Fibroblast of the aortic adventitia (primary cell): ENCODE measurements at regions not wholly inside any gene's neighbourhood (a gene's known extent, or its start where the extent isn't known, plus 50 kb on each side); places are given as distances from the start of the nearest gene placed in this dataset.

Experiments
- DNase-seq: peaks from one replicate; pipeline ENCODE4 v3.0.0-alpha.2; 2010; ENCODE audit warnings: low read depth
- H3K4me3 ChIP-seq: 2 replicates; pipeline ENCODE4 v1.5.1; 2011; ENCODE audit warnings: low read depth, mild to moderate bottlenecking, control low read depth, low read length, moderate library complexity
- TF ChIP-seq, protein P1 (sequence below): IDR thresholded peaks from 2 replicates; pipeline ENCODE4 v1.5.1; 2011; ENCODE audit warnings: mild to moderate bottlenecking, low read length, control low read depth, inconsistent platforms; ENCODE audit not compliant: insufficient read depth

DNA sequence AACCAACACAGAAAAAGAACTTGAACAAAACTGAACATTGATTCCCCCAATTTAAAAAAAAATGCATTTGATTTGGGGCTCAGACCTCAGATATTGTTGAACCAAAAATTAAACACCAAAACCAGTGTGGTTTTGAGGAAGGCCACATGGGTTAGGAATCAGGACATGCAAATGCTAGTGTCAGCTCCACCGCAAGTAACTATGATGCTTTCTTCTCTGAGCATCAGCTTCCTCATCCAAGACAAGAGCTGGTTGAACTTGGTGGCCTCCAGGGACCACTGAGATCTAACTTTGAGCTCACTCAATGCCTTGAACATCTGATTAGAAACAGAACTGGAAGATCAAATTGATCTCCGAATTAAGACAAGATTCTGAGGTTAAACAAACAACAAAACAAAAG, 142.9 kb upstream of the NWD2 start:
- TF ChIP-seq, protein P1, sequence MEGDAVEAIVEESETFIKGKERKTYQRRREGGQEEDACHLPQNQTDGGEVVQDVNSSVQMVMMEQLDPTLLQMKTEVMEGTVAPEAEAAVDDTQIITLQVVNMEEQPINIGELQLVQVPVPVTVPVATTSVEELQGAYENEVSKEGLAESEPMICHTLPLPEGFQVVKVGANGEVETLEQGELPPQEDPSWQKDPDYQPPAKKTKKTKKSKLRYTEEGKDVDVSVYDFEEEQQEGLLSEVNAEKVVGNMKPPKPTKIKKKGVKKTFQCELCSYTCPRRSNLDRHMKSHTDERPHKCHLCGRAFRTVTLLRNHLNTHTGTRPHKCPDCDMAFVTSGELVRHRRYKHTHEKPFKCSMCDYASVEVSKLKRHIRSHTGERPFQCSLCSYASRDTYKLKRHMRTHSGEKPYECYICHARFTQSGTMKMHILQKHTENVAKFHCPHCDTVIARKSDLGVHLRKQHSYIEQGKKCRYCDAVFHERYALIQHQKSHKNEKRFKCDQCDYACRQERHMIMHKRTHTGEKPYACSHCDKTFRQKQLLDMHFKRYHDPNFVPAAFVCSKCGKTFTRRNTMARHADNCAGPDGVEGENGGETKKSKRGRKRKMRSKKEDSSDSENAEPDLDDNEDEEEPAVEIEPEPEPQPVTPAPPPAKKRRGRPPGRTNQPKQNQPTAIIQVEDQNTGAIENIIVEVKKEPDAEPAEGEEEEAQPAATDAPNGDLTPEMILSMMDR: no peak
- no peak for DNase-seq
- no peak overlapping the region for H3K4me3 ChIP-seq

DNA sequence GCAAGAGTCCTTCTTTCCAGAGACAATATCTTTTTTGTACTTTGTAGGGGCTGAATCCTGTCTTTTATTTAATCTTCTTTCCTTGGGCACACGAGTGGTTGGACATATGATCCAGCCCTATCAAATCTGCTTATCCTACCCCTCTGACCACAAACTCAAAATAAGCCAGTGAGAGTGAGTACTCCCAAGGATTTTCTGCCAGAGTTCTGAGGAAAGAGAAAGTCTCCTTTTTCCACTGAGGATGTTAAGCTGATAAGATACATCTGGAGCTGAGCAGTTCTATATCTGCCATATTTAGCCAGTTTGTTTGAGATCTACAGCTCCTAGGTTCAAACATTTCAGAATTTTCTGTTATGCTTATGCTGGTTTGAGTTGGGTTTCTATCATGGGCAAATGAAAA, 134.8 kb upstream of the NWD2 start:
- no peak for DNase-seq
- TF ChIP-seq, protein P1: no peak
- no peak overlapping the region for H3K4me3 ChIP-seq

DNA sequence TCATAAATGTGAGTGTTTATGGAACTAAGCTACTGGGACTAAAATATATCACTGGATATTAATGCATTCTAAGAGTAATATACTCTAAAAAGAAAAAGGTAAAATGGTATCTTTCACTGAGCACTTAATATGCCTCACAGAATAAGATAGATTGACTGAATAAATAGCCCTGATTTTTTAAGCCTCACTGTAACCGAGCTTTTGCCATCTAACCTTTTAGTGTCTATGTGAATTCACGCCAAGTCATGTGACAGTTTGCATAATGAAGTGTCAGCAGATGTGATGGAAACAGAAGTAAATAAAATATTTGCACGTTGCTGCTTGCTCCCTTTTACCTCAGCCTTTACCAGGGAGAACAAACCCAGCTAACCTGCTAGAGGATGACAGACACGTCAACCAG, 119.7 kb upstream of the NWD2 start:
- no peak for DNase-seq
- no peak overlapping the region for H3K4me3 ChIP-seq
- TF ChIP-seq, protein P1: no peak

DNA sequence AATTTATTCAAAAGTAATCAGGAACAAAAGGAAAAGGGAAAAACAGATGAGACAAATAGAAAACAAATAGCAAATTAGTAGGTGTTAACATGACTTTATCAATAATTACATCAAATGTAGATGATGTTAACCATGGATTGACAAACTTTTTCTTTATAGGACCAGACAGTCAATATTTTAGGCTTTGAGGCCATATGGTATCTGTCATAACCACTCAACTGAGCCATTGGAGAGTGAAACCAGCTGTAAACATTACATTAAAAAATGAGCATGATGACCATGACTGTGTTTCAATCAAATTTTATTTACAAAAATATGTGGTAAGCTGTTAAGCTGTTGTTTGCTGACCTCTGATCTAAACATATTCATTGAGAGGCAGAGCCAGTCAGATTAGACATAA, 118.5 kb upstream of the NWD2 start:
- no peak overlapping the region for H3K4me3 ChIP-seq
- TF ChIP-seq, protein P1: no peak
- DNase-seq: no peak

DNA sequence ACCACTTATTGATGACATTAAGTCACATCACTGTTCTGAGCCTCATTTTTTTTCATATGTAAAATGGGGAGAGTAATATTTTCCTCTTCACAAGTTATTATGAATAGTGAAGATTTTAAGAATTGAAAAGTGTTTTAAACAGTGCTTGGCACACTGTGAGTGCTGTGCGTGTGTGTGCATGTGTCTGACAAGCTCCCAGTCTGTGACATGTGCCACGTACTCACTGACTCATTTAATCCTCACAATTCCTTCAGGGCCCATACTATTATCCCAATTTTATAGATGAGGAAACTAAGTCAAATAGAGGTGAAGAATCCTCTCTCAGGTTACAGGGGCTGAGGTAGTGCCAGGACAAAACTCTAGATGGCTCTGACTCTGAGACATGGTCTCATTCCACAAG, 114.1 kb upstream of the NWD2 start:
- DNase-seq: no peak
- H3K4me3 ChIP-seq: no peak overlapping the region
- TF ChIP-seq, protein P1: no peak

DNA sequence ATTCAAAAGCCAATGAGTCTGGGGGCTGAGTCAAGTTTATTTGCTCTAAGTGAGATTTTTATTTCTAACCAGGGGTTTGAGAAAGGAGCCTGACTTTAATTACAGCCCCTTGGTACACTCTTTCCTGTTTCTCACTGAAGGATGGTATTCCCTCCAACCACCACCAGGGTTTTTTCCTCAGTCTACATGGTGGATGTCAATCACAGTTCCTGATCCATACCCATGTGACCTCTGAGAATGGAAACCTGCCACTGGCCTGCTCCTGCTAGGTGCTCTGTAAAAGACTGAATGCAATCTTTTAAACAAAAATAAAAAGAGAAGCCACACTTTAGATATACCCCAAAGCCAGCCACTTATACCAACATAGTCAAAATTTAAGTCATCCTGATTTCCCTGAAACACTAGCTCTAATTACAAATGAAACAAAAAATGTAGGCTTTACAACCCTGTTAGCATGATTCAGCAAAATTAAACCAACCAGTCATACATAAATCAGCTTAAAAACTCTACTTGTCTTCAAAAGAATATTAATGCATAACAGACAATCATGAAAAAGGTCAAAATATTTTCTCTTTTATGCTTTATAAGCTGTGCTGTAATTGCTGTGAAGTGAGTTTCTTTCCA, 112.1 kb upstream of the NWD2 start:
- no peak overlapping the region for H3K4me3 ChIP-seq
- DNase-seq: no peak
- TF ChIP-seq, protein P1: peak; percentile 7

DNA sequence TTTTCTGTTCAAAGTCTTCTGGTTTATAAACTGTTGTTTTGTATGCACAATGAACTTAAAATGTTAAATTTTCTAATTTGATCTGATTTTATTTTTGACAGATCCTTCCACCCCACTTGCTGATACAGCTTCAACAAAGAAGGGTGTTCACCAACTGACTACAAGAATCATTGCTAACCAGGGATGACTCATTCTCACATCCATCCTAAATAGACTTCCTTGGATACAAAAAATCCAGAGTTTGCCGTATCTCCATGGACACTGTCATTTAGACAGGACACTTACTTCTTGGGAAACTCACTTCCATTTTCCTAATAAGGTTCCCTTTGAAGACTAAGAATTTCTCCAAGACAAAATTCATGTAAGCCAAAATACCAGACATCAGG, 111.6 kb upstream of the NWD2 start:
- TF ChIP-seq, protein P1: no peak
- H3K4me3 ChIP-seq: no peak overlapping the region
- no peak for DNase-seq
